A549 (cell line): ENCODE measurements at regions not wholly inside any gene's neighbourhood (a gene's known extent, or its start where the extent isn't known, plus 50 kb on each side); places are given as distances from the start of the nearest gene placed in this dataset.
"Not testable (repeated sequence)": the region's sequence is repeated elsewhere in the genome, so short reads cannot be mapped to it uniquely, and the experiment has no call there.

Experiments
- ATAC-seq, 2 experiments: fragments of 200-7000 bp in 1 of 2; fragments of >200 bp in 1 of 2; cut with Nextera tagmentation in 1 of 2; cut with Tn5 transposase in 1 of 2; 3 replicates each; pipeline versions ENCODE4 v1.8.0 to v1.9.1; 2018 to 2020; ENCODE audit warnings: mild to moderate bottlenecking in 1 of 2, moderate library complexity in 1 of 2
- CTCF ChIA-PET: fragments of 300-600 bp; sonication (Branson Sonifier 250); formaldehyde crosslinking; extraction: SDS; loops from one replicate; lab custom pipeline; 2021; ENCODE audit warnings: antibody characterized with exemption, inconsistent platforms; lab: Yijun Ruan, JAX
- POLR2A ChIA-PET: fragments of 350-600 bp; formaldehyde crosslinking; extraction: SDS; loops from one replicate; lab custom pipeline; 2021; ENCODE audit warnings: antibody characterized with exemption, inconsistent platforms; lab: Yijun Ruan, JAX
- DNase-seq, 2 experiments: peaks; one replicate each; pipeline versions ENCODE4 v3.0.0 to v3.0.0-alpha.2; 2011 to 2016; ENCODE audit warnings: low read depth in 1 of 2, low spot score in 1 of 2
- FAIRE-seq: peaks from 2 replicates; lab custom pipeline; 2011; peaks lifted over from hg19 to GRCh38; lab: Jason Lieb, UNC
- H3K27ac ChIP-seq, 2 experiments: fragments of >200 bp; sonication (Bioruptor Twin); formaldehyde crosslinking; 3 replicates each; pipeline ENCODE4 v1.5.1; 2016 to 2017
- H3K4me1 ChIP-seq: fragments of >200 bp; sonication (Bioruptor Twin); formaldehyde crosslinking; 3 replicates; pipeline ENCODE4 v1.6.1; 2016
- H3K4me2 ChIP-seq: fragments of >200 bp; sonication (Bioruptor Twin); formaldehyde crosslinking; 3 replicates; pipeline ENCODE4 v1.6.1; 2016
- H3K4me3 ChIP-seq: fragments of >200 bp; sonication (Bioruptor Twin); formaldehyde crosslinking; 3 replicates; pipeline ENCODE4 v1.5.1; 2016
- H3K9me3 ChIP-seq: fragments of >200 bp; sonication (Bioruptor Twin); formaldehyde crosslinking; 3 replicates; pipeline ENCODE4 v1.6.1; 2016
- BCL3 ChIP-seq: fragments of >200 bp; sonication (Bioruptor Twin); formaldehyde crosslinking; IDR thresholded peaks from 3 replicates; pipeline ENCODE4 v1.6.1; 2016
- CBX8 ChIP-seq: fragments of 200-600 bp; sonication (generic); IDR thresholded peaks from 2 replicates; pipeline ENCODE4 v1.6.1; 2016
- CHD2 ChIP-seq: fragments of 150-350 bp; IDR thresholded peaks from 2 replicates; pipeline ENCODE4 v1.6.1; 2014; ENCODE audit warnings: low read length; ENCODE audit not compliant: partially characterized antibody
- CHD4 ChIP-seq: fragments of 200-600 bp; sonication (generic); IDR thresholded peaks from 2 replicates; pipeline ENCODE4 v1.6.1; 2016; ENCODE audit warnings: antibody characterized with exemption, mild to moderate bottlenecking, borderline replicate concordance
- ELK1 ChIP-seq: fragments of 150-350 bp; IDR thresholded peaks from 2 replicates; pipeline ENCODE4 v1.6.1; 2014; ENCODE audit warnings: low read depth, mild to moderate bottlenecking, low read length
- EP300 ChIP-seq, 2 experiments: fragments of >200 bp; sonication (Bioruptor Twin); formaldehyde crosslinking; IDR thresholded peaks; 2 replicates in 1 of 2; 3 replicates in 1 of 2; pipeline ENCODE4 v1.6.1; 2016 to 2017
- ESRRA ChIP-seq: fragments of 150-350 bp; IDR thresholded peaks from 2 replicates; pipeline ENCODE4 v1.6.1; 2014; ENCODE audit warnings: mild to moderate bottlenecking, low read length, borderline replicate concordance
- GATA3 ChIP-seq: IDR thresholded peaks from 2 replicates; pipeline ENCODE4 v1.6.1; 2012; ENCODE audit warnings: borderline replicate concordance
- HDAC2 ChIP-seq: fragments of 200-600 bp; sonication (generic); IDR thresholded peaks from 2 replicates; pipeline ENCODE4 v1.6.1; 2016
- HES2 ChIP-seq: fragments of >200 bp; sonication (Bioruptor Twin); formaldehyde crosslinking; IDR thresholded peaks from 2 replicates; pipeline ENCODE4 v1.6.1; 2016
- JUN ChIP-seq, 2 experiments: fragments of >200 bp; sonication (Bioruptor Twin); formaldehyde crosslinking; IDR thresholded peaks; 2 replicates in 1 of 2; 3 replicates in 1 of 2; pipeline ENCODE4 v1.6.1; 2016 to 2017
- JUNB ChIP-seq: fragments of >200 bp; sonication (Bioruptor Twin); formaldehyde crosslinking; IDR thresholded peaks from 2 replicates; pipeline ENCODE4 v1.6.1; 2016
- KDM1A ChIP-seq: fragments of 200-600 bp; sonication (generic); IDR thresholded peaks from 2 replicates; pipeline ENCODE4 v1.6.1; 2016; ENCODE audit warnings: low read depth, mild to moderate bottlenecking
- NFE2L2 ChIP-seq: fragments of 150-350 bp; conservative IDR thresholded peaks from 2 replicates; pipeline ENCODE4 v1.6.1; 2014; ENCODE audit warnings: low read length
- NPAS2 ChIP-seq: fragments of 250-450 bp; sonication (Bioruptor Pico); IDR thresholded peaks from 2 replicates; pipeline ENCODE4 v1.8.0; 2022; ENCODE audit warnings: mild to moderate bottlenecking, moderate library complexity, borderline replicate concordance
- RAD21 ChIP-seq, 2 experiments: fragments of >200 bp in 1 of 2; sonication (Bioruptor Twin) in 1 of 2; formaldehyde crosslinking in 1 of 2; IDR thresholded peaks in 1 of 2; conservative IDR thresholded peaks in 1 of 2; 2 replicates in 1 of 2; 3 replicates in 1 of 2; pipeline ENCODE4 v1.6.1; 2012 to 2018; ENCODE audit warnings: inconsistent platforms in 1 of 2
- RARB ChIP-seq: fragments of 250-450 bp; sonication (Bioruptor Pico); IDR thresholded peaks from 2 replicates; pipeline ENCODE4 v1.8.0; 2021; ENCODE audit warnings: mild to moderate bottlenecking, moderate library complexity
- RNF2 ChIP-seq: fragments of 200-600 bp; sonication (generic); IDR thresholded peaks from 2 replicates; pipeline ENCODE4 v1.6.1; 2016; ENCODE audit warnings: low read depth, mild to moderate bottlenecking, antibody characterized with exemption, moderate library complexity, borderline replicate concordance
- SMC3 ChIP-seq: fragments of >200 bp; sonication (Bioruptor Twin); formaldehyde crosslinking; IDR thresholded peaks from 3 replicates; pipeline ENCODE4 v1.6.1; 2018; ENCODE audit warnings: inconsistent platforms
- SREBF2 ChIP-seq: fragments of 450-650 bp; IDR thresholded peaks from 2 replicates; pipeline ENCODE4 v1.6.1; 2014; ENCODE audit warnings: mild to moderate bottlenecking, moderate library complexity
- WGBS: methylation state at CpG from one replicate; pipeline ENCODE4 v1.1.6; 2017; ENCODE audit errors: missing lambda C conversion rate; 5-methylcytosine and 5-hydroxymethylcytosine counted together

- TF ChIP-seq ELK1 = no peak
- no peak for TF ChIP-seq HES2
- no peak for TF ChIP-seq GATA3
Observed at GRCh38 chr12:37543131-37543965, 773.2 kb upstream of the ALG10B start (continued).

- no peak for DNase-seq
- ATAC-seq = no peak
- WGBS = 41% methylated on average over 27 of the region's 27 CpGs
- Histone ChIP-seq H3K4me2 (no peak overlapping the region), H3K4me1 (no peaks in the 10 kb centered on the region), H3K27ac (no peak overlapping the region), H3K9me3 (no peaks in the 10 kb centered on the region; the same call in 2 of the 3 replicates)
- POLR2A ChIA-PET = no interaction called here
- no peak for FAIRE-seq
- TF ChIP-seq CHD4 (no peak), RARB (no peak), CHD2 (no peak), JUNB (no peak)
- TF ChIP-seq, all 56 proteins: peak for 0
- no peak overlapping the region for H3K4me3 ChIP-seq
- CTCF ChIA-PET = no interaction called here
Observed at GRCh38 chr12:37543966-37544668, 772.5 kb upstream of the ALG10B start.

- CTCF ChIA-PET, FAIRE-seq, H3K4me3 ChIP-seq, H3K9me3 ChIP-seq, ATAC-seq, H3K4me2 ChIP-seq, POLR2A ChIA-PET, DNase-seq, H3K4me1 ChIP-seq, H3K27ac ChIP-seq: not testable (repeated sequence)
- WGBS = 45% methylated on average over 9 of the region's 9 CpGs
Observed at GRCh38 chr12:37544669-37545330, 771.8 kb upstream of the ALG10B start.

GRCh38 chr12:37545759-37546158 lies 770.8 kb upstream of the ALG10B start:
- Histone ChIP-seq H3K27ac (no peak overlapping the region), H3K4me3 (no peak overlapping the region)
- TF ChIP-seq NFE2L2 = no peak
- no peak for TF ChIP-seq CHD2
- no peak for TF ChIP-seq KDM1A
- TF ChIP-seq SREBF2 = no peak
- no peak for TF ChIP-seq CBX8
- TF ChIP-seq JUNB = no peak
- TF ChIP-seq ELK1 = no peak
- TF ChIP-seq ESRRA = no peak
- no peak for TF ChIP-seq NPAS2 (CRISPR knock-in tag)
- TF ChIP-seq BCL3 = no peak
- TF ChIP-seq EP300 (IDR thresholded peaks at IDR 0.05) = no peak
- TF ChIP-seq JUN (IDR thresholded peaks at IDR 0.05) = no peak
- TF ChIP-seq HDAC2 = no peak
- TF ChIP-seq SMC3 = no peak
- no peak for TF ChIP-seq RNF2
- TF ChIP-seq RAD21 (conservative IDR thresholded peaks at IDR 0.05 in 1 of 2, IDR thresholded peaks at IDR 0.05 in 1 of 2) = no peak
- TF ChIP-seq, all 56 proteins: peak for 0
- ChIA-PET CTCF (no interaction called here), POLR2A (no interaction called here)
- H3K9me3 ChIP-seq = no peaks in the 10 kb centered on the region; the same call in 2 of the 3 replicates
- no peak overlapping the region for H3K4me2 ChIP-seq
- 50% methylated on average over 7 of the region's 9 CpGs for WGBS
- no peaks in the 10 kb centered on the region for H3K4me1 ChIP-seq
- FAIRE-seq (no peak), ATAC-seq (no peak), DNase-seq (no peak)
